ENCODE measurements at regions not wholly inside any gene's neighbourhood (a gene's known extent, or its start where the extent isn't known, plus 50 kb on each side); places are given as distances from the start of the nearest gene placed in this dataset.

- no peak for TF ChIP-seq CTCF (conservative IDR thresholded peaks at IDR 0.05; ENCODE audit: low read depth, low read length)
- no peak for TF ChIP-seq EZH2 (IDR thresholded peaks at IDR 0.05; ENCODE audit: borderline replicate concordance, low read depth, low read length, poor library complexity, severe bottlenecking)
These were observed 135.9 kb downstream of the TUSC1 start for GRCh38 chr9:25542319-25542718.

All from A673 (cell line).